Sigmoid colon (tissue), 4 donors: ENCODE measurements at regions not wholly inside any gene's neighbourhood (a gene's known extent, or its start where the extent isn't known, plus 50 kb on each side); places are given as distances from the start of the nearest gene placed in this dataset.

Source experiments
- CTCF ChIP-seq, 4 experiments: fragments of 450-650 bp in 3 of 4; fragments of 200-600 bp in 1 of 4; IDR thresholded peaks; one replicate each; pipeline ENCODE4 v1.5.1; 2016 to 2019; ENCODE audit warnings: antibody characterized with exemption in 4 of 4, mild to moderate bottlenecking in 3 of 4, moderate library complexity in 2 of 4
- EP300 ChIP-seq, 4 donors: sonication (generic); formaldehyde crosslinking; IDR thresholded peaks; one replicate each; pipeline ENCODE4 v1.6.1; 2017; ENCODE audit warnings: antibody characterized with exemption in 4 of 4
- POLR2A ChIP-seq, 2 donors: fragments of 450-650 bp; IDR thresholded peaks; one replicate each; pipeline ENCODE4 v1.6.1; 2016; ENCODE audit warnings: antibody characterized with exemption in 2 of 2, mild to moderate bottlenecking in 2 of 2, moderate library complexity in 2 of 2
- POLR2AphosphoS5 ChIP-seq, 4 donors: sonication (generic); formaldehyde crosslinking; IDR thresholded peaks; one replicate each; pipeline ENCODE4 v1.6.1; 2017; ENCODE audit warnings: antibody characterized with exemption in 4 of 4

- TF ChIP-seq CTCF (IDR thresholded peaks at IDR 0.05) (no peak), POLR2A (IDR thresholded peaks at IDR 0.05) (no peak), EP300 (IDR thresholded peaks at IDR 0.05) (no peak), POLR2AphosphoS5 (IDR thresholded peaks at IDR 0.05) (no peak)
Measured at GRCh38 chr4:55027596-55027995, 97.8 kb downstream of the KDR start.
